ENCODE measurements at regions not wholly inside any gene's neighbourhood (a gene's known extent, or its start where the extent isn't known, plus 50 kb on each side); places are given as distances from the start of the nearest gene placed in this dataset.
A peak's percentile ranks its signal among the peaks of the same experiment; 100 is the strongest.

GRCh38 chr4:83964996-83965541, 429.2 kb downstream of the GPAT3 start:
- Histone ChIP-seq H3K4me3 (replicated peaks; ENCODE audit: low read depth, low read length) (no peak overlapping the region), H3K27me3 (replicated peaks; ENCODE audit: control insufficient read depth, insufficient read depth, low read length) (no peaks in the 10 kb centered on the region; the same call in 1 of the 2 replicates), H3K36me3 (ENCODE audit: control insufficient read depth, insufficient read depth, low read length) (no peaks in the 10 kb centered on the region)
- no peak for TF ChIP-seq CTCF (IDR thresholded peaks at IDR 0.05; ENCODE audit: insufficient read depth, low read length, poor library complexity, severe bottlenecking)
- peak; percentile 6 for DNase-seq (ENCODE audit: extremely low read depth, insufficient read length)

GRCh38 chr4:83962492-83962891, 426.6 kb downstream of the GPAT3 start:
- Histone ChIP-seq H3K36me3 (ENCODE audit: control insufficient read depth, insufficient read depth, low read length) (no peaks in the 10 kb centered on the region), H3K27me3 (replicated peaks; ENCODE audit: control insufficient read depth, insufficient read depth, low read length) (no peaks in the 10 kb centered on the region; the same call in 1 of the 2 replicates), H3K4me3 (replicated peaks; ENCODE audit: low read depth, low read length) (no peak overlapping the region)
- no peak for TF ChIP-seq CTCF (IDR thresholded peaks at IDR 0.05; ENCODE audit: insufficient read depth, low read length, poor library complexity, severe bottlenecking)
- no peak for DNase-seq (ENCODE audit: extremely low read depth, insufficient read length)

GRCh38 chr4:83961575-83961974, 425.7 kb downstream of the GPAT3 start:
- Histone ChIP-seq H3K27me3 (replicated peaks; ENCODE audit: control insufficient read depth, insufficient read depth, low read length) (no peaks in the 10 kb centered on the region; the same call in 1 of the 2 replicates), H3K36me3 (ENCODE audit: control insufficient read depth, insufficient read depth, low read length) (no peaks in the 10 kb centered on the region), H3K4me3 (replicated peaks; ENCODE audit: low read depth, low read length) (no peak overlapping the region)
- DNase-seq (ENCODE audit: extremely low read depth, insufficient read length) = no peak
- TF ChIP-seq CTCF (IDR thresholded peaks at IDR 0.05; ENCODE audit: insufficient read depth, low read length, poor library complexity, severe bottlenecking) = no peak

GRCh38 chr4:83959160-83959559, 423.3 kb downstream of the GPAT3 start:
- no peak for TF ChIP-seq CTCF (IDR thresholded peaks at IDR 0.05; ENCODE audit: insufficient read depth, low read length, poor library complexity, severe bottlenecking)
- no peak for DNase-seq (ENCODE audit: extremely low read depth, insufficient read length)
- H3K4me3 ChIP-seq (replicated peaks; ENCODE audit: low read depth, low read length) = no peak overlapping the region

GRCh38 chr4:83947830-83948193, 411.9 kb downstream of the GPAT3 start:
- H3K4me3 ChIP-seq (replicated peaks; ENCODE audit: low read depth, low read length) = no peak overlapping the region
- no peaks in the 10 kb centered on the region for H3K27me3 ChIP-seq (replicated peaks; ENCODE audit: control insufficient read depth, insufficient read depth, low read length)
- DNase-seq (ENCODE audit: extremely low read depth, insufficient read length) = no peak
- TF ChIP-seq CTCF (IDR thresholded peaks at IDR 0.05; ENCODE audit: insufficient read depth, low read length, poor library complexity, severe bottlenecking) = no peak
- no peaks in the 10 kb centered on the region for H3K36me3 ChIP-seq (ENCODE audit: control insufficient read depth, insufficient read depth, low read length)

More at GRCh38 chr4:83959160-83959559, 423.3 kb downstream of the GPAT3 start:
- no peaks in the 10 kb centered on the region for H3K36me3 ChIP-seq (ENCODE audit: control insufficient read depth, insufficient read depth, low read length)
- H3K27me3 ChIP-seq (replicated peaks; ENCODE audit: control insufficient read depth, insufficient read depth, low read length) = no peaks in the 10 kb centered on the region; the same call in 1 of the 2 replicates
